ENCODE measurements at regions not wholly inside any gene's neighbourhood (a gene's known extent, or its start where the extent isn't known, plus 50 kb on each side); places are given as distances from the start of the nearest gene placed in this dataset.

- WGBS (ENCODE audit: insufficient coverage, low lambda C conversion rate), result 88% methylated on average over 1 of the region's 2 CpGs
- Histone ChIP-seq H3K4me3 (ENCODE audit: low read length) (no peak overlapping the region), H3K4me1 (ENCODE audit: control insufficient read depth, insufficient read depth, low read length) (peaks cover 9% of the 10 kb centered on the region), H3K27me3 (ENCODE audit: control insufficient read depth, insufficient read depth, low read length) (no peaks in the 10 kb centered on the region), H3K27ac (ENCODE audit: low read length) (no peak overlapping the region), H3K9me3 (ENCODE audit: control insufficient read depth, low read depth, low read length) (no peaks in the 10 kb centered on the region), H3K36me3 (ENCODE audit: control insufficient read depth, insufficient read depth, low read length) (no peaks in the 10 kb centered on the region)
- DNase-seq, result peak in 1 of 2 donors; percentile 12
Observed at GRCh38 chr2:60106836-60107529, 446.5 kb downstream of the BCL11A start.

GRCh38 chr2:60105906-60106305 is 447.5 kb downstream of the BCL11A start:
- no peaks in the 10 kb centered on the region for H3K27me3 ChIP-seq (ENCODE audit: control insufficient read depth, insufficient read depth, low read length)
- DNase-seq, result no peak
- WGBS (ENCODE audit: insufficient coverage, low lambda C conversion rate), result no CpG with 5 or more reads among the region's 7 CpGs
- no peak overlapping the region for H3K4me3 ChIP-seq (ENCODE audit: low read length)
- no peaks in the 10 kb centered on the region for H3K9me3 ChIP-seq (ENCODE audit: control insufficient read depth, low read depth, low read length)
- no peaks in the 10 kb centered on the region for H3K36me3 ChIP-seq (ENCODE audit: control insufficient read depth, insufficient read depth, low read length)
- H3K27ac ChIP-seq (ENCODE audit: low read length), result no peak overlapping the region
- H3K4me1 ChIP-seq (ENCODE audit: control insufficient read depth, insufficient read depth, low read length), result peaks cover 9% of the 10 kb centered on the region

- H3K9me3 ChIP-seq (ENCODE audit: control insufficient read depth, low read depth, low read length), result no peaks in the 10 kb centered on the region
- H3K27me3 ChIP-seq (ENCODE audit: control insufficient read depth, insufficient read depth, low read length), result no peaks in the 10 kb centered on the region
- peak; percentile 16 to 56 for DNase-seq
- H3K4me3 ChIP-seq (ENCODE audit: low read length), result no peak overlapping the region
- H3K36me3 ChIP-seq (ENCODE audit: control insufficient read depth, insufficient read depth, low read length), result no peaks in the 10 kb centered on the region
- H3K4me1 ChIP-seq (ENCODE audit: control insufficient read depth, insufficient read depth, low read length), result peaks cover 9% of the 10 kb centered on the region
- 20% methylated on average over 1 of the region's 10 CpGs for WGBS (ENCODE audit: insufficient coverage, low lambda C conversion rate)
- no peak overlapping the region for H3K27ac ChIP-seq (ENCODE audit: low read length)
Observed at GRCh38 chr2:60104514-60105505, 448.6 kb downstream of the BCL11A start.

- H3K9me3 ChIP-seq (ENCODE audit: control insufficient read depth, low read depth, low read length), result no peaks in the 10 kb centered on the region
- H3K27me3 ChIP-seq (ENCODE audit: control insufficient read depth, insufficient read depth, low read length), result no peaks in the 10 kb centered on the region
- H3K36me3 ChIP-seq (ENCODE audit: control insufficient read depth, insufficient read depth, low read length), result no peaks in the 10 kb centered on the region
- no peak overlapping the region for H3K27ac ChIP-seq (ENCODE audit: low read length)
- no CpG with 5 or more reads among the region's 11 CpGs for WGBS (ENCODE audit: insufficient coverage, low lambda C conversion rate)
- no peak for DNase-seq
- H3K4me3 ChIP-seq (ENCODE audit: low read length), result no peak overlapping the region
- peaks cover 17% of the 10 kb centered on the region for H3K4me1 ChIP-seq (ENCODE audit: control insufficient read depth, insufficient read depth, low read length)
Observed at GRCh38 chr2:60100034-60100433, 453.4 kb downstream of the BCL11A start.

GRCh38 chr2:60098996-60099395 is 454.5 kb downstream of the BCL11A start:
- Histone ChIP-seq H3K9me3 (ENCODE audit: control insufficient read depth, low read depth, low read length) (no peaks in the 10 kb centered on the region), H3K27me3 (ENCODE audit: control insufficient read depth, insufficient read depth, low read length) (no peaks in the 10 kb centered on the region), H3K4me3 (ENCODE audit: low read length) (no peak overlapping the region), H3K4me1 (ENCODE audit: control insufficient read depth, insufficient read depth, low read length) (peaks cover 17% of the 10 kb centered on the region), H3K27ac (ENCODE audit: low read length) (no peak overlapping the region), H3K36me3 (ENCODE audit: control insufficient read depth, insufficient read depth, low read length) (no peaks in the 10 kb centered on the region)
- no peak for DNase-seq
- WGBS (ENCODE audit: insufficient coverage, low lambda C conversion rate), result no CpG with 5 or more reads among the region's 3 CpGs

- Histone ChIP-seq H3K4me1 (ENCODE audit: control insufficient read depth, insufficient read depth, low read length) (peaks cover 33% of the 10 kb centered on the region), H3K27ac (ENCODE audit: low read length) (no peak overlapping the region), H3K27me3 (ENCODE audit: control insufficient read depth, insufficient read depth, low read length) (no peaks in the 10 kb centered on the region), H3K36me3 (ENCODE audit: control insufficient read depth, insufficient read depth, low read length) (no peaks in the 10 kb centered on the region), H3K9me3 (ENCODE audit: control insufficient read depth, low read depth, low read length) (no peaks in the 10 kb centered on the region), H3K4me3 (ENCODE audit: low read length) (no peak overlapping the region)
- no peak for DNase-seq
- WGBS (ENCODE audit: insufficient coverage, low lambda C conversion rate), result no CpG with 5 or more reads among the region's 11 CpGs
Observed at GRCh38 chr2:60097298-60097697, 456.2 kb downstream of the BCL11A start.

- H3K9me3 ChIP-seq (ENCODE audit: control insufficient read depth, low read depth, low read length), result no peaks in the 10 kb centered on the region
- no peaks in the 10 kb centered on the region for H3K36me3 ChIP-seq (ENCODE audit: control insufficient read depth, insufficient read depth, low read length)
- no peak overlapping the region for H3K27ac ChIP-seq (ENCODE audit: low read length)
- H3K4me3 ChIP-seq (ENCODE audit: low read length), result no peak overlapping the region
- peaks cover 38% of the 10 kb centered on the region for H3K4me1 ChIP-seq (ENCODE audit: control insufficient read depth, insufficient read depth, low read length)
- no peak for DNase-seq
- WGBS (ENCODE audit: insufficient coverage, low lambda C conversion rate), result no CpG with 5 or more reads among the region's 5 CpGs
- no peaks in the 10 kb centered on the region for H3K27me3 ChIP-seq (ENCODE audit: control insufficient read depth, insufficient read depth, low read length)
Observed at GRCh38 chr2:60096556-60096955, 456.9 kb downstream of the BCL11A start.

- no peak for DNase-seq
- no peak overlapping the region for H3K4me3 ChIP-seq (ENCODE audit: low read length)
- no peak overlapping the region for H3K27ac ChIP-seq (ENCODE audit: low read length)
- WGBS (ENCODE audit: insufficient coverage, low lambda C conversion rate), result no CpG with 5 or more reads among the region's 2 CpGs
- H3K4me1 ChIP-seq (ENCODE audit: control insufficient read depth, insufficient read depth, low read length), result peaks cover 44% of the 10 kb centered on the region
- no peaks in the 10 kb centered on the region for H3K9me3 ChIP-seq (ENCODE audit: control insufficient read depth, low read depth, low read length)
- H3K27me3 ChIP-seq (ENCODE audit: control insufficient read depth, insufficient read depth, low read length), result no peaks in the 10 kb centered on the region
- no peaks in the 10 kb centered on the region for H3K36me3 ChIP-seq (ENCODE audit: control insufficient read depth, insufficient read depth, low read length)
Observed at GRCh38 chr2:60095903-60096302, 457.6 kb downstream of the BCL11A start.

- no peaks in the 10 kb centered on the region for H3K9me3 ChIP-seq (ENCODE audit: control insufficient read depth, low read depth, low read length)
- no peak overlapping the region for H3K4me3 ChIP-seq (ENCODE audit: low read length)
- no peaks in the 10 kb centered on the region for H3K36me3 ChIP-seq (ENCODE audit: control insufficient read depth, insufficient read depth, low read length)
- peak in 1 of 2 donors; percentile 48 for DNase-seq
- no CpG with 5 or more reads among the region's 2 CpGs for WGBS (ENCODE audit: insufficient coverage, low lambda C conversion rate)
- peaks cover 44% of the 10 kb centered on the region for H3K4me1 ChIP-seq (ENCODE audit: control insufficient read depth, insufficient read depth, low read length)
- peak overlapping the region; percentile 64 for H3K27ac ChIP-seq (ENCODE audit: low read length)
- no peaks in the 10 kb centered on the region for H3K27me3 ChIP-seq (ENCODE audit: control insufficient read depth, insufficient read depth, low read length)
Observed at GRCh38 chr2:60095202-60095815, 458.1 kb downstream of the BCL11A start.

- Histone ChIP-seq H3K4me3 (ENCODE audit: low read length) (no peak overlapping the region), H3K27me3 (ENCODE audit: control insufficient read depth, insufficient read depth, low read length) (no peaks in the 10 kb centered on the region), H3K4me1 (ENCODE audit: control insufficient read depth, insufficient read depth, low read length) (peaks cover 44% of the 10 kb centered on the region), H3K36me3 (ENCODE audit: control insufficient read depth, insufficient read depth, low read length) (no peaks in the 10 kb centered on the region), H3K27ac (ENCODE audit: low read length) (peak overlapping the region; percentile 70), H3K9me3 (ENCODE audit: control insufficient read depth, low read depth, low read length) (no peaks in the 10 kb centered on the region)
- WGBS (ENCODE audit: insufficient coverage, low lambda C conversion rate), result no CpG with 5 or more reads among the region's 3 CpGs
- DNase-seq, result peak; percentile 87 to 96
Observed at GRCh38 chr2:60094450-60094929, 459.0 kb downstream of the BCL11A start.

All from large intestine (tissue), 3 donors.